ENCODE measurements at regions not wholly inside any gene's neighbourhood (a gene's known extent, or its start where the extent isn't known, plus 50 kb on each side); places are given as distances from the start of the nearest gene placed in this dataset.

- TF ChIP-seq, protein P1, sequence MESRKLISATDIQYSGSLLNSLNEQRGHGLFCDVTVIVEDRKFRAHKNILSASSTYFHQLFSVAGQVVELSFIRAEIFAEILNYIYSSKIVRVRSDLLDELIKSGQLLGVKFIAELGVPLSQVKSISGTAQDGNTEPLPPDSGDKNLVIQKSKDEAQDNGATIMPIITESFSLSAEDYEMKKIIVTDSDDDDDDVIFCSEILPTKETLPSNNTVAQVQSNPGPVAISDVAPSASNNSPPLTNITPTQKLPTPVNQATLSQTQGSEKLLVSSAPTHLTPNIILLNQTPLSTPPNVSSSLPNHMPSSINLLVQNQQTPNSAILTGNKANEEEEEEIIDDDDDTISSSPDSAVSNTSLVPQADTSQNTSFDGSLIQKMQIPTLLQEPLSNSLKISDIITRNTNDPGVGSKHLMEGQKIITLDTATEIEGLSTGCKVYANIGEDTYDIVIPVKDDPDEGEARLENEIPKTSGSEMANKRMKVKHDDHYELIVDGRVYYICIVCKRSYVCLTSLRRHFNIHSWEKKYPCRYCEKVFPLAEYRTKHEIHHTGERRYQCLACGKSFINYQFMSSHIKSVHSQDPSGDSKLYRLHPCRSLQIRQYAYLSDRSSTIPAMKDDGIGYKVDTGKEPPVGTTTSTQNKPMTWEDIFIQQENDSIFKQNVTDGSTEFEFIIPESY (IDR thresholded peaks at IDR 0.05; ENCODE audit: borderline replicate concordance, low read depth) = peak; percentile 40; the same call in 1 of the 2 replicates
- TF ChIP-seq TEAD4 (IDR thresholded peaks at IDR 0.05; ENCODE audit: borderline replicate concordance, insufficient read depth) (peak; percentile 78; the same call in 1 of the 2 replicates), EP300 (IDR thresholded peaks at IDR 0.05; ENCODE audit: borderline replicate concordance in 1 of 2, low read depth in 1 of 2, low read length in 1 of 2) (peak in 1 of 2 experiments; percentile 81; a peak in 2 of 4 replicates), POLR2AphosphoS5 (IDR thresholded peaks at IDR 0.05; ENCODE audit: low read depth, low read length) (peak; percentile 63; the same call in 1 of the 2 replicates), FOXM1 (IDR thresholded peaks at IDR 0.05; ENCODE audit: low read depth) (no peak), MEF2A (IDR thresholded peaks at IDR 0.05; ENCODE audit: borderline replicate concordance, low read depth) (peak; percentile 28; the same call in 1 of the 2 replicates), TCF12 (IDR thresholded peaks at IDR 0.05) (peak; percentile 88), RXRA (IDR thresholded peaks at IDR 0.05; ENCODE audit: borderline replicate concordance, low read depth) (no peak; the same call in 1 of the 2 replicates), NFIC (IDR thresholded peaks at IDR 0.05; ENCODE audit: borderline replicate concordance) (peak; percentile 96), GATA2 (CRISPR knock-in tag; IDR thresholded peaks at IDR 0.05) (no peak), RAD21 (IDR thresholded peaks at IDR 0.05; ENCODE audit: low read length) (no peak), MAX (IDR thresholded peaks at IDR 0.05; ENCODE audit: low read depth) (no peak), FOSL2 (IDR thresholded peaks at IDR 0.05; ENCODE audit: borderline replicate concordance, low read depth) (peak; percentile 65; the same call in 1 of the 2 replicates), ELF1 (IDR thresholded peaks at IDR 0.05) (no peak), TAF1 (IDR thresholded peaks at IDR 0.05; ENCODE audit: borderline replicate concordance, low read depth, low read length) (no peak), FOXJ3 (CRISPR knock-in tag; IDR thresholded peaks at IDR 0.05) (no peak), RCOR1 (IDR thresholded peaks at IDR 0.05; ENCODE audit: low read length) (peak; percentile 16; the same call in 1 of the 2 replicates), CHD2 (IDR thresholded peaks at IDR 0.05; ENCODE audit: low read length, partially characterized antibody) (no peak)
- TF ChIP-seq, protein P2, sequence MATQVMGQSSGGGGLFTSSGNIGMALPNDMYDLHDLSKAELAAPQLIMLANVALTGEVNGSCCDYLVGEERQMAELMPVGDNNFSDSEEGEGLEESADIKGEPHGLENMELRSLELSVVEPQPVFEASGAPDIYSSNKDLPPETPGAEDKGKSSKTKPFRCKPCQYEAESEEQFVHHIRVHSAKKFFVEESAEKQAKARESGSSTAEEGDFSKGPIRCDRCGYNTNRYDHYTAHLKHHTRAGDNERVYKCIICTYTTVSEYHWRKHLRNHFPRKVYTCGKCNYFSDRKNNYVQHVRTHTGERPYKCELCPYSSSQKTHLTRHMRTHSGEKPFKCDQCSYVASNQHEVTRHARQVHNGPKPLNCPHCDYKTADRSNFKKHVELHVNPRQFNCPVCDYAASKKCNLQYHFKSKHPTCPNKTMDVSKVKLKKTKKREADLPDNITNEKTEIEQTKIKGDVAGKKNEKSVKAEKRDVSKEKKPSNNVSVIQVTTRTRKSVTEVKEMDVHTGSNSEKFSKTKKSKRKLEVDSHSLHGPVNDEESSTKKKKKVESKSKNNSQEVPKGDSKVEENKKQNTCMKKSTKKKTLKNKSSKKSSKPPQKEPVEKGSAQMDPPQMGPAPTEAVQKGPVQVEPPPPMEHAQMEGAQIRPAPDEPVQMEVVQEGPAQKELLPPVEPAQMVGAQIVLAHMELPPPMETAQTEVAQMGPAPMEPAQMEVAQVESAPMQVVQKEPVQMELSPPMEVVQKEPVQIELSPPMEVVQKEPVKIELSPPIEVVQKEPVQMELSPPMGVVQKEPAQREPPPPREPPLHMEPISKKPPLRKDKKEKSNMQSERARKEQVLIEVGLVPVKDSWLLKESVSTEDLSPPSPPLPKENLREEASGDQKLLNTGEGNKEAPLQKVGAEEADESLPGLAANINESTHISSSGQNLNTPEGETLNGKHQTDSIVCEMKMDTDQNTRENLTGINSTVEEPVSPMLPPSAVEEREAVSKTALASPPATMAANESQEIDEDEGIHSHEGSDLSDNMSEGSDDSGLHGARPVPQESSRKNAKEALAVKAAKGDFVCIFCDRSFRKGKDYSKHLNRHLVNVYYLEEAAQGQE (IDR thresholded peaks at IDR 0.05; ENCODE audit: low read depth, low read length) = no peak
- TF ChIP-seq, protein P3, sequence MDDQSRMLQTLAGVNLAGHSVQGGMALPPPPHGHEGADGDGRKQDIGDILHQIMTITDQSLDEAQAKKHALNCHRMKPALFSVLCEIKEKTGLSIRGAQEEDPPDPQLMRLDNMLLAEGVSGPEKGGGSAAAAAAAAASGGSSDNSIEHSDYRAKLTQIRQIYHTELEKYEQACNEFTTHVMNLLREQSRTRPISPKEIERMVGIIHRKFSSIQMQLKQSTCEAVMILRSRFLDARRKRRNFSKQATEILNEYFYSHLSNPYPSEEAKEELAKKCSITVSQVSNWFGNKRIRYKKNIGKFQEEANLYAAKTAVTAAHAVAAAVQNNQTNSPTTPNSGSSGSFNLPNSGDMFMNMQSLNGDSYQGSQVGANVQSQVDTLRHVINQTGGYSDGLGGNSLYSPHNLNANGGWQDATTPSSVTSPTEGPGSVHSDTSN (IDR thresholded peaks at IDR 0.05) = peak; percentile 93
- TF ChIP-seq, protein P4, sequence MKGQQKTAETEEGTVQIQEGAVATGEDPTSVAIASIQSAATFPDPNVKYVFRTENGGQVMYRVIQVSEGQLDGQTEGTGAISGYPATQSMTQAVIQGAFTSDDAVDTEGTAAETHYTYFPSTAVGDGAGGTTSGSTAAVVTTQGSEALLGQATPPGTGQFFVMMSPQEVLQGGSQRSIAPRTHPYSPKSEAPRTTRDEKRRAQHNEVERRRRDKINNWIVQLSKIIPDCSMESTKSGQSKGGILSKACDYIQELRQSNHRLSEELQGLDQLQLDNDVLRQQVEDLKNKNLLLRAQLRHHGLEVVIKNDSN (IDR thresholded peaks at IDR 0.05; ENCODE audit: borderline replicate concordance, low read depth) = no peak
- TF ChIP-seq, protein P5, sequence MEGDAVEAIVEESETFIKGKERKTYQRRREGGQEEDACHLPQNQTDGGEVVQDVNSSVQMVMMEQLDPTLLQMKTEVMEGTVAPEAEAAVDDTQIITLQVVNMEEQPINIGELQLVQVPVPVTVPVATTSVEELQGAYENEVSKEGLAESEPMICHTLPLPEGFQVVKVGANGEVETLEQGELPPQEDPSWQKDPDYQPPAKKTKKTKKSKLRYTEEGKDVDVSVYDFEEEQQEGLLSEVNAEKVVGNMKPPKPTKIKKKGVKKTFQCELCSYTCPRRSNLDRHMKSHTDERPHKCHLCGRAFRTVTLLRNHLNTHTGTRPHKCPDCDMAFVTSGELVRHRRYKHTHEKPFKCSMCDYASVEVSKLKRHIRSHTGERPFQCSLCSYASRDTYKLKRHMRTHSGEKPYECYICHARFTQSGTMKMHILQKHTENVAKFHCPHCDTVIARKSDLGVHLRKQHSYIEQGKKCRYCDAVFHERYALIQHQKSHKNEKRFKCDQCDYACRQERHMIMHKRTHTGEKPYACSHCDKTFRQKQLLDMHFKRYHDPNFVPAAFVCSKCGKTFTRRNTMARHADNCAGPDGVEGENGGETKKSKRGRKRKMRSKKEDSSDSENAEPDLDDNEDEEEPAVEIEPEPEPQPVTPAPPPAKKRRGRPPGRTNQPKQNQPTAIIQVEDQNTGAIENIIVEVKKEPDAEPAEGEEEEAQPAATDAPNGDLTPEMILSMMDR (IDR thresholded peaks at IDR 0.05) = no peak
Observed at GRCh38 chr2:63741884-63742579, 99.7 kb upstream of the UGP2 start (continued).

All from SK-N-SH (cell line).